Activated CD4-positive, alpha-beta T cell treated with anti-CD3 and anti-CD28 coated beads, Interleukin-2, amount 10 ng/mL, durations not matched to agents 24 days and 14 days (primary cell): ENCODE measurements at regions not wholly inside any gene's neighbourhood (a gene's known extent, or its start where the extent isn't known, plus 50 kb on each side); places are given as distances from the start of the nearest gene placed in this dataset.
"Not testable (repeated sequence)": the region's sequence is repeated elsewhere in the genome, so short reads cannot be mapped to it uniquely, and the experiment has no call there.

ENCODE experiments used
- DNase-seq: peaks from one replicate; pipeline ENCODE4 v3.0.0; 2022
- H3K27ac Mint-ChIP-seq: one replicate; pipeline ENCODE4 v1.8.0; 2022; ENCODE audit warnings: mild to moderate bottlenecking, mixed read lengths
- H3K27me3 Mint-ChIP-seq: one replicate; pipeline ENCODE4 v1.8.0; 2022; ENCODE audit warnings: mixed read lengths
- H3K36me3 Mint-ChIP-seq: one replicate; pipeline ENCODE4 v1.8.0; 2022; ENCODE audit warnings: low read depth, mild to moderate bottlenecking, mixed read lengths
- H3K4me1 Mint-ChIP-seq: one replicate; pipeline ENCODE4 v1.8.0; 2021; ENCODE audit warnings: mixed read lengths
- H3K4me3 Mint-ChIP-seq: one replicate; pipeline ENCODE4 v1.8.0; 2022; ENCODE audit warnings: mild to moderate bottlenecking, moderate library complexity, mixed read lengths
- H3K9me3 Mint-ChIP-seq: one replicate; pipeline ENCODE4 v1.8.0; 2021; ENCODE audit warnings: mixed read lengths
- intact Hi-C: fragments of 100-400 bp; cut with micrococcal nuclease; formaldehyde crosslinking; loops from one replicate; pipeline ENCODE4 v1.15.1; 2023

GRCh38 chr10:42475168-42476098 is 162.9 kb downstream of the ZNF33B start:
- DNase-seq, result no peak
- Mint-ChIP-seq H3K4me3 (no peak overlapping the region), H3K36me3 (peaks cover 1% of the 10 kb centered on the region), H3K27me3 (peaks cover 3% of the 10 kb centered on the region), H3K9me3 (peaks cover 17% of the 10 kb centered on the region), H3K27ac (no peak overlapping the region), H3K4me1 (no peaks in the 10 kb centered on the region)
- intact Hi-C loops, result no loop called here

- intact Hi-C loops, result no loop called here
- Mint-ChIP-seq H3K27ac (no peak overlapping the region), H3K27me3 (no peaks in the 10 kb centered on the region), H3K4me3 (no peak overlapping the region), H3K36me3 (no peaks in the 10 kb centered on the region), H3K9me3 (peaks cover 3% of the 10 kb centered on the region), H3K4me1 (no peaks in the 10 kb centered on the region)
- no peak for DNase-seq
These were observed 184.1 kb downstream of the ZNF33B start for GRCh38 chr10:42454313-42454712.

GRCh38 chr10:42431095-42431494 is 207.3 kb downstream of the ZNF33B start:
- H3K36me3 Mint-ChIP-seq, result no peaks in the 10 kb centered on the region
- H3K9me3 Mint-ChIP-seq, result peaks cover 8% of the 10 kb centered on the region

GRCh38 chr10:42428534-42428933 is 209.8 kb downstream of the ZNF33B start:
- no peak overlapping the region for H3K4me3 Mint-ChIP-seq
- intact Hi-C loops, result no loop called here
- no peak overlapping the region for H3K27ac Mint-ChIP-seq
- H3K27me3 Mint-ChIP-seq, result no peaks in the 10 kb centered on the region
- no peak for DNase-seq
- H3K9me3 Mint-ChIP-seq, result no peaks in the 10 kb centered on the region
- no peaks in the 10 kb centered on the region for H3K36me3 Mint-ChIP-seq
- no peaks in the 10 kb centered on the region for H3K4me1 Mint-ChIP-seq

More at GRCh38 chr10:42431095-42431494, 207.3 kb downstream of the ZNF33B start:
- intact Hi-C loops, result no loop called here
- Mint-ChIP-seq H3K27me3 (no peaks in the 10 kb centered on the region), H3K27ac (no peak overlapping the region), H3K4me1 (no peaks in the 10 kb centered on the region), H3K4me3 (no peak overlapping the region)
- no peak for DNase-seq

GRCh38 chr10:42422911-42423310 is 215.5 kb downstream of the ZNF33B start:
- Mint-ChIP-seq H3K4me3 (no peak overlapping the region), H3K27me3 (no peaks in the 10 kb centered on the region), H3K4me1 (no peaks in the 10 kb centered on the region), H3K9me3 (no peaks in the 10 kb centered on the region), H3K27ac (no peak overlapping the region), H3K36me3 (no peaks in the 10 kb centered on the region)
- no peak for DNase-seq
- intact Hi-C loops, result no loop called here

GRCh38 chr10:42421812-42422211 is 216.6 kb downstream of the ZNF33B start:
- intact Hi-C loops, result no loop called here
- H3K27me3 Mint-ChIP-seq, result no peaks in the 10 kb centered on the region
- H3K9me3 Mint-ChIP-seq, result no peaks in the 10 kb centered on the region
- no peak for DNase-seq
- H3K4me3 Mint-ChIP-seq, result no peak overlapping the region
- no peaks in the 10 kb centered on the region for H3K36me3 Mint-ChIP-seq
- no peak overlapping the region for H3K27ac Mint-ChIP-seq
- no peaks in the 10 kb centered on the region for H3K4me1 Mint-ChIP-seq

GRCh38 chr10:42419789-42420188 is 218.6 kb downstream of the ZNF33B start:
- Mint-ChIP-seq H3K27me3 (no peaks in the 10 kb centered on the region), H3K27ac (no peak overlapping the region), H3K9me3 (no peaks in the 10 kb centered on the region), H3K36me3 (no peaks in the 10 kb centered on the region), H3K4me3 (no peak overlapping the region), H3K4me1 (no peaks in the 10 kb centered on the region)
- intact Hi-C loops, result no loop called here
- no peak for DNase-seq

- DNase-seq, result no peak
- Mint-ChIP-seq H3K4me1 (no peaks in the 10 kb centered on the region), H3K27me3 (no peaks in the 10 kb centered on the region), H3K9me3 (peaks cover 22% of the 10 kb centered on the region), H3K4me3 (no peak overlapping the region), H3K27ac (no peak overlapping the region), H3K36me3 (no peaks in the 10 kb centered on the region)
- intact Hi-C loops, result no loop called here
These were observed 257.3 kb downstream of the ZNF33B start for GRCh38 chr10:42380926-42381547.

- peak; percentile 37 for DNase-seq
- Mint-ChIP-seq H3K36me3 (no peaks in the 10 kb centered on the region), H3K27me3 (no peaks in the 10 kb centered on the region), H3K9me3 (peaks cover 31% of the 10 kb centered on the region), H3K27ac (no peak overlapping the region), H3K4me3 (no peak overlapping the region), H3K4me1 (no peaks in the 10 kb centered on the region)
- intact Hi-C loops, result no loop called here
These were observed 270.7 kb downstream of the ZNF33B start for GRCh38 chr10:42367532-42368230.

GRCh38 chr10:42351745-42352144 is 286.6 kb downstream of the ZNF33B start:
- Mint-ChIP-seq H3K4me1 (no peaks in the 10 kb centered on the region), H3K27ac (no peak overlapping the region), H3K36me3 (no peaks in the 10 kb centered on the region), H3K4me3 (no peak overlapping the region), H3K9me3 (peaks cover 16% of the 10 kb centered on the region), H3K27me3 (no peaks in the 10 kb centered on the region)
- intact Hi-C loops, result no loop called here
- DNase-seq, result no peak

- peaks cover 24% of the 10 kb centered on the region for H3K9me3 Mint-ChIP-seq
- DNase-seq, H3K27me3 Mint-ChIP-seq: not testable (repeated sequence)
These were observed 301.6 kb downstream of the ZNF33B start for GRCh38 chr10:42336593-42337337.

GRCh38 chr10:42335653-42336296 is 302.6 kb downstream of the ZNF33B start:
- H3K4me1 Mint-ChIP-seq, H3K4me3 Mint-ChIP-seq, H3K36me3 Mint-ChIP-seq, H3K27me3 Mint-ChIP-seq, intact Hi-C loops, H3K27ac Mint-ChIP-seq, DNase-seq: not testable (repeated sequence)
- peaks cover 27% of the 10 kb centered on the region for H3K9me3 Mint-ChIP-seq

More at GRCh38 chr10:42336593-42337337, 301.6 kb downstream of the ZNF33B start:
- intact Hi-C loops, H3K36me3 Mint-ChIP-seq, H3K4me3 Mint-ChIP-seq, H3K4me1 Mint-ChIP-seq, H3K27ac Mint-ChIP-seq: not testable (repeated sequence)

GRCh38 chr10:42304341-42304740 is 334.0 kb downstream of the ZNF33B start:
- H3K36me3 Mint-ChIP-seq, result peaks cover 56% of the 10 kb centered on the region
- intact Hi-C loops, result no loop called here

More at GRCh38 chr10:42304341-42304740, 334.0 kb downstream of the ZNF33B start:
- Mint-ChIP-seq H3K9me3 (peaks cover 88% of the 10 kb centered on the region), H3K4me1 (no peaks in the 10 kb centered on the region), H3K27ac (no peak overlapping the region), H3K27me3 (no peaks in the 10 kb centered on the region), H3K4me3 (no peak overlapping the region)
- no peak for DNase-seq
